Large intestine (tissue), 3 donors: ENCODE measurements at regions not wholly inside any gene's neighbourhood (a gene's known extent, or its start where the extent isn't known, plus 50 kb on each side); places are given as distances from the start of the nearest gene placed in this dataset.

Experiments used
- DNase-seq, 2 donors: peaks; one replicate each; pipeline versions ENCODE4 v3.0.0 to v3.0.0-alpha.2; 2013
- H3K27ac ChIP-seq: one replicate; pipeline ENCODE4 v1.5.1; 2013; ENCODE audit warnings: low read length
- H3K27me3 ChIP-seq: 2 replicates; pipeline ENCODE4 v1.6.1; 2013; ENCODE audit warnings: low read length; ENCODE audit not compliant: control insufficient read depth, insufficient read depth
- H3K36me3 ChIP-seq: 2 replicates; pipeline ENCODE4 v1.6.1; 2013; ENCODE audit warnings: low read length; ENCODE audit not compliant: control insufficient read depth, insufficient read depth
- H3K4me1 ChIP-seq: one replicate; pipeline ENCODE4 v1.6.1; 2013; ENCODE audit warnings: low read length; ENCODE audit not compliant: control insufficient read depth, insufficient read depth
- H3K4me3 ChIP-seq: one replicate; pipeline ENCODE4 v1.5.1; 2013; ENCODE audit warnings: low read length
- H3K9me3 ChIP-seq: one replicate; pipeline ENCODE4 v1.6.1; 2013; ENCODE audit warnings: mild to moderate bottlenecking, low read depth, low read length, moderate library complexity; ENCODE audit not compliant: control insufficient read depth
- WGBS: methylation state at CpG from one replicate; pipeline ENCODE4 v1.1.5; 2013; ENCODE audit warnings: low lambda C conversion rate; ENCODE audit not compliant: insufficient coverage; 5-methylcytosine and 5-hydroxymethylcytosine counted together

GRCh38 chr11:15754221-15754620 is 602.1 kb downstream of the SOX6 start:
- no peak for DNase-seq
- 75% methylated on average over 1 of the region's 1 CpG for WGBS
- no peak overlapping the region for H3K27ac ChIP-seq

GRCh38 chr11:15757048-15757698 is 599.2 kb downstream of the SOX6 start:
- DNase-seq: no peak
- H3K27ac ChIP-seq: no peak overlapping the region
- H3K9me3 ChIP-seq: no peaks in the 10 kb centered on the region
- H3K4me1 ChIP-seq: no peaks in the 10 kb centered on the region
- WGBS: no CpG with 5 or more reads among the region's 16 CpGs
- no peaks in the 10 kb centered on the region for H3K36me3 ChIP-seq
- no peak overlapping the region for H3K4me3 ChIP-seq
- no peaks in the 10 kb centered on the region for H3K27me3 ChIP-seq

More at GRCh38 chr11:15754221-15754620, 602.1 kb downstream of the SOX6 start:
- Histone ChIP-seq H3K36me3 (no peaks in the 10 kb centered on the region), H3K4me1 (no peaks in the 10 kb centered on the region), H3K4me3 (no peak overlapping the region), H3K9me3 (no peaks in the 10 kb centered on the region), H3K27me3 (no peaks in the 10 kb centered on the region)

DNA sequence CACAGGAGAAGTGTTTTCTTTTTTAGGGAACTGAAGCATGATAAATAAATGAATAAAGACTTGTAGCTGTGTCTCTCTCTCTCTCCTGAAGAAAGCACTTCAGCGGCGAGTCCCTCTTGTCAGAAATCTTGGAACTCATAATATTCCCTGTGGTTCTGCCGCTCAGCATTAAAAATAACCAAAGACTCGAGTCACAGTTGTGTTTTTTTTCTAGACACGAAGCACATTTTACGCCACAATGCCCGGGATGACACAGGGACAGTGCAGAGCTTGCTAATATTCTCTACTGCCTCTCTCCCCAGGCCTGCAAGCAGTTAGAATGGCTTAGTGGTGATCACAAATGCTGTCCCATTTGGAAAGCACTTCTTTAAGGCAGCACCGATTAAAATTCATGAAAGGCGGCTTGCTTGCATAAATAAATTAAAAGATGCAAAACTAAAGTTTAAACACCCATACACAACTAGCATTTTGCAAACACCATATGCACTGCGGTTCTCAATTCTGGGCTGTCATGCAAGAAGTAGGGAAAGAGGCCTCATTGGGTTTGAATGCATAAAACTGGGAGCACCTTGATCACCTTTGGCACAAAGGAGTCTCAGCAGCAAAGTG is 597.4 kb downstream of the SOX6 start:
- Histone ChIP-seq H3K27me3 (no peaks in the 10 kb centered on the region), H3K36me3 (no peaks in the 10 kb centered on the region), H3K4me1 (no peaks in the 10 kb centered on the region), H3K4me3 (no peak overlapping the region), H3K9me3 (no peaks in the 10 kb centered on the region), H3K27ac (no peak overlapping the region)
- 100% methylated on average over 2 of the region's 10 CpGs for WGBS
- no peak for DNase-seq

GRCh38 chr11:15761235-15761634 is 595.1 kb downstream of the SOX6 start:
- no peaks in the 10 kb centered on the region for H3K9me3 ChIP-seq
- no CpG with 5 or more reads among the region's 4 CpGs for WGBS
- no peak overlapping the region for H3K4me3 ChIP-seq
- no peaks in the 10 kb centered on the region for H3K36me3 ChIP-seq
- no peak overlapping the region for H3K27ac ChIP-seq
- H3K27me3 ChIP-seq: no peaks in the 10 kb centered on the region
- no peak for DNase-seq
- no peaks in the 10 kb centered on the region for H3K4me1 ChIP-seq

GRCh38 chr11:15764326-15764725 is 592.0 kb downstream of the SOX6 start:
- no peak overlapping the region for H3K4me3 ChIP-seq
- H3K9me3 ChIP-seq: no peaks in the 10 kb centered on the region
- peaks cover 13% of the 10 kb centered on the region for H3K4me1 ChIP-seq
- H3K27ac ChIP-seq: no peak overlapping the region
- WGBS: no CpG with 5 or more reads among the region's 1 CpG
- DNase-seq: no peak
- H3K36me3 ChIP-seq: no peaks in the 10 kb centered on the region
- no peaks in the 10 kb centered on the region for H3K27me3 ChIP-seq

- H3K27me3 ChIP-seq: no peaks in the 10 kb centered on the region
- H3K4me1 ChIP-seq: peaks cover 19% of the 10 kb centered on the region
- H3K9me3 ChIP-seq: no peaks in the 10 kb centered on the region
- H3K36me3 ChIP-seq: no peaks in the 10 kb centered on the region
- peak in 1 of 2 donors; percentile 73 for DNase-seq
- no CpG with 5 or more reads among the region's 1 CpG for WGBS
- no peak overlapping the region for H3K27ac ChIP-seq
- H3K4me3 ChIP-seq: no peak overlapping the region
Observed at GRCh38 chr11:15764948-15765347, 591.4 kb downstream of the SOX6 start.

DNA sequence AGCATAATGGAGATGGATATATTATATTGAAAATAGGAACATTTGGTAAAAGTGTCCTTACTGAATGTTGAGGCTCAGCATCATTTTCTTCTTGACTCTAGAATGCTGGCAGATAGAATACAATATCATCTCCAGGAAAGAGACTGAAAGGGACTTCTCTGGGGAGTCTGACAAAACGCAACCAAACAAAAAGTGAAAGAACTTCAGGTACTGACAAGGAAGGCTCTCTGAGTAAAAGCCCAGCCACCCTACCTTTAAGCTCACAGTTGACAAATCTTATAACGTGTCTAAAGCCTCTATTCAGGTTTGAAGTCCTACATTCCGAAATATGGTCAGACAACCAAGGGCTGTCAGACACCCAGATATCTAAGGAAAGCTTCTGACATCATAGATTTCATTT is 590.8 kb downstream of the SOX6 start:
- DNase-seq: peak in 1 of 2 donors; percentile 56
- Histone ChIP-seq H3K4me1 (peaks cover 25% of the 10 kb centered on the region), H3K4me3 (no peak overlapping the region), H3K9me3 (no peaks in the 10 kb centered on the region), H3K27ac (no peak overlapping the region), H3K27me3 (no peaks in the 10 kb centered on the region), H3K36me3 (no peaks in the 10 kb centered on the region)
- WGBS: 67% methylated on average over 2 of the region's 3 CpGs

- WGBS: 100% methylated on average over 4 of the region's 5 CpGs
- H3K27ac ChIP-seq: peak overlapping the region; percentile 46
Observed at GRCh38 chr11:15768321-15768720, 588.0 kb downstream of the SOX6 start.

GRCh38 chr11:15769203-15769602 is 587.1 kb downstream of the SOX6 start:
- peak; percentile 86 to 97 for DNase-seq
- H3K4me1 ChIP-seq: peaks cover 28% of the 10 kb centered on the region
- no peaks in the 10 kb centered on the region for H3K9me3 ChIP-seq
- H3K36me3 ChIP-seq: no peaks in the 10 kb centered on the region
- H3K27me3 ChIP-seq: no peaks in the 10 kb centered on the region
- H3K4me3 ChIP-seq: no peak overlapping the region
- no CpG with 5 or more reads among the region's 3 CpGs for WGBS
- H3K27ac ChIP-seq: peak overlapping the region; percentile 46

More at GRCh38 chr11:15768321-15768720, 588.0 kb downstream of the SOX6 start:
- no peak overlapping the region for H3K4me3 ChIP-seq
- H3K36me3 ChIP-seq: no peaks in the 10 kb centered on the region
- no peak for DNase-seq
- no peaks in the 10 kb centered on the region for H3K9me3 ChIP-seq
- H3K4me1 ChIP-seq: peaks cover 28% of the 10 kb centered on the region
- H3K27me3 ChIP-seq: no peaks in the 10 kb centered on the region

GRCh38 chr11:15770798-15771414 is 585.4 kb downstream of the SOX6 start:
- Histone ChIP-seq H3K4me3 (no peak overlapping the region), H3K27ac (no peak overlapping the region), H3K27me3 (no peaks in the 10 kb centered on the region), H3K4me1 (peaks cover 28% of the 10 kb centered on the region), H3K9me3 (no peaks in the 10 kb centered on the region), H3K36me3 (no peaks in the 10 kb centered on the region)
- DNase-seq: peak in 1 of 2 donors; percentile 33
- WGBS: no CpG with 5 or more reads among the region's 1 CpG
